Kidney (tissue), 13 donors: ENCODE measurements at regions not wholly inside any gene's neighbourhood (a gene's known extent, or its start where the extent isn't known, plus 50 kb on each side); places are given as distances from the start of the nearest gene placed in this dataset.

Experiments
- DNase-seq, 5 donors: peaks; one replicate each; pipeline ENCODE4 v3.0.0-alpha.2; 2013 to 2020
- FAIRE-seq: peaks from 2 replicates; lab custom pipeline; 2012; peaks lifted over from hg19 to GRCh38; lab: Jason Lieb, UNC
- H3K27ac ChIP-seq, 2 donors: one replicate each; pipeline ENCODE4 v1.7.0; 2013; ENCODE audit warnings: low read depth in 2 of 2, low read length in 2 of 2, inconsistent platforms in 1 of 2
- H3K27me3 ChIP-seq: one replicate; pipeline ENCODE4 v1.7.1; 2013; ENCODE audit warnings: low read length, inconsistent platforms; ENCODE audit not compliant: control insufficient read depth, insufficient read depth
- H3K36me3 ChIP-seq, 3 donors: one replicate each; pipeline versions ENCODE4 v1.7.0 to v1.7.1; 2013; ENCODE audit warnings: low read length in 3 of 3, control low read depth in 1 of 3, inconsistent platforms in 1 of 3; ENCODE audit not compliant: insufficient read depth in 3 of 3, control insufficient read depth in 2 of 3
- H3K4me1 ChIP-seq, 3 donors: one replicate each; pipeline versions ENCODE4 v1.7.0 to v1.7.1; 2013; ENCODE audit warnings: low read length in 3 of 3, inconsistent platforms in 1 of 3, low read depth in 1 of 3; ENCODE audit not compliant: control insufficient read depth in 2 of 3, insufficient read depth in 2 of 3
- H3K4me3 ChIP-seq, 3 donors: one replicate each; pipeline versions ENCODE4 v1.7.0 to v1.8.1; 2013; ENCODE audit warnings: low read length in 3 of 3, control low read depth in 1 of 3, inconsistent platforms in 1 of 3
- H3K9ac ChIP-seq, 3 donors: one replicate each; pipeline versions ENCODE4 v1.7.0 to v1.7.1; 2013; ENCODE audit warnings: low read length in 3 of 3, control low read depth in 1 of 3, inconsistent platforms in 1 of 3
- H3K9me3 ChIP-seq, 3 donors: one replicate each; pipeline versions ENCODE4 v1.7.0 to v1.7.1; 2013; ENCODE audit warnings: low read length in 3 of 3, control low read depth in 1 of 3, inconsistent platforms in 1 of 3; ENCODE audit not compliant: control insufficient read depth in 2 of 3, insufficient read depth in 1 of 3
- intact Hi-C: fragments of 100-400 bp; cut with DNase I; formaldehyde crosslinking; loops from one replicate; pipeline ENCODE4 v1.11.1; 2022
- TF ChIP-seq, protein P1 (sequence below): IDR thresholded peaks from 3 replicates; pipeline ENCODE4 v1.5.1; 2012; ENCODE audit warnings: mild to moderate bottlenecking, moderate library complexity, borderline replicate concordance; ENCODE audit not compliant: insufficient read depth; ENCODE audit errors: extremely low read depth
- donor health status: control.
- donor health status: control.
- donor health status: control.
- donor health status: control.
- donor health status: control.
- donor health status: DM: yes; HTN: yes; CAD: no.
- donor health status: Normal renal cell carcinoma (clear cell type).

GRCh38 chr13:91108315-91108714, 239.2 kb upstream of the MIR17HG start:
- H3K27ac ChIP-seq, result no peak overlapping the region
- H3K9me3 ChIP-seq, result no peaks in the 10 kb centered on the region
- intact Hi-C loops, result no loop called here
- H3K9ac ChIP-seq, result no peak overlapping the region
- DNase-seq (no peak), FAIRE-seq (no peak)
- H3K4me1 ChIP-seq, result peaks cover 0 to 15% (median 3%) of the 10 kb centered on the region in 3 donors
- no peak overlapping the region for H3K4me3 ChIP-seq
- TF ChIP-seq, protein P1, sequence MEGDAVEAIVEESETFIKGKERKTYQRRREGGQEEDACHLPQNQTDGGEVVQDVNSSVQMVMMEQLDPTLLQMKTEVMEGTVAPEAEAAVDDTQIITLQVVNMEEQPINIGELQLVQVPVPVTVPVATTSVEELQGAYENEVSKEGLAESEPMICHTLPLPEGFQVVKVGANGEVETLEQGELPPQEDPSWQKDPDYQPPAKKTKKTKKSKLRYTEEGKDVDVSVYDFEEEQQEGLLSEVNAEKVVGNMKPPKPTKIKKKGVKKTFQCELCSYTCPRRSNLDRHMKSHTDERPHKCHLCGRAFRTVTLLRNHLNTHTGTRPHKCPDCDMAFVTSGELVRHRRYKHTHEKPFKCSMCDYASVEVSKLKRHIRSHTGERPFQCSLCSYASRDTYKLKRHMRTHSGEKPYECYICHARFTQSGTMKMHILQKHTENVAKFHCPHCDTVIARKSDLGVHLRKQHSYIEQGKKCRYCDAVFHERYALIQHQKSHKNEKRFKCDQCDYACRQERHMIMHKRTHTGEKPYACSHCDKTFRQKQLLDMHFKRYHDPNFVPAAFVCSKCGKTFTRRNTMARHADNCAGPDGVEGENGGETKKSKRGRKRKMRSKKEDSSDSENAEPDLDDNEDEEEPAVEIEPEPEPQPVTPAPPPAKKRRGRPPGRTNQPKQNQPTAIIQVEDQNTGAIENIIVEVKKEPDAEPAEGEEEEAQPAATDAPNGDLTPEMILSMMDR, result no peak
- H3K27me3 ChIP-seq, result no peaks in the 10 kb centered on the region
- no peaks in the 10 kb centered on the region for H3K36me3 ChIP-seq

DNA sequence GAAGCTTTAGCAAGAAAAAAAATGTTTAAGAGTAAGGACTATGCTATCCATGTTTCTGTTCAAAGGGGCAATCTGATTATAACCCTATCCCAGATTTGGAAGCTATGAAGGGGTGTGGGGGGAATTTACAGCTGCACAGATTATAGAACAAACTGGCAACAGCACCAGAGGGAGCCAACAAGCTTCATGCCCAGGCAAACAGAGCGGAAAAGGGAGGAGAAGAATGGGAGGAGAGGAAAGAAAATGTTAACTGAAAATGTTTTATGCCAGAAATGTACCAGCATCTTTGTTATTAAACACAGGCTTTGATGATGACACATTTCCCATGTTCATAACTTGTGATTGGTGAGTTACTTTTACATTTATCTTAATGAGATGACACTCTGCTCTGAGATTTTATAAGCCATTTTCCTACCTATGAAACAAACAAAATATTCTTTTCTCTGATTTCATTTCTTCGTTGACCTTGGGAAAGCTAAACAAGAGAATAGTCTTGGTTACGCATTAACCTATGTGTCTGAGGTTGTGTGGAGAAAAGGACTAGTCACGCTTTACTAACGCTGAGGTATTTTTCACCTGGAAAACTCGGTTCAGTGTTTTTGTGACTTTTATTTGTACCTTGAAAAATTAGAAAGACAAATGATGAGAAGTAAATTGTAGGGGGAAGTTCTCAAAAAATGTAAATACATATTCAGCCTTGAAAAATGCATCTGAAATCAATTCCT, 235.8 kb upstream of the MIR17HG start:
- Histone ChIP-seq H3K36me3 (no peaks in the 10 kb centered on the region), H3K4me1 (peaks cover 4 to 24% (median 6%) of the 10 kb centered on the region in 3 donors), H3K27ac (peak overlapping the region; percentile 78 to 79), H3K9ac (peak overlapping the region in 1 of 3 donors; percentile 15), H3K4me3 (peak overlapping the region in 2 of 3 donors; percentile 11 to 42), H3K27me3 (no peaks in the 10 kb centered on the region), H3K9me3 (no peaks in the 10 kb centered on the region)
- TF ChIP-seq, protein P1, result peak; percentile 26
- FAIRE-seq, result peak; percentile 83
- DNase-seq, result peak in 3 of 5 donors; percentile 21 to 81 (median 77)
- intact Hi-C loops, result no loop called here

DNA sequence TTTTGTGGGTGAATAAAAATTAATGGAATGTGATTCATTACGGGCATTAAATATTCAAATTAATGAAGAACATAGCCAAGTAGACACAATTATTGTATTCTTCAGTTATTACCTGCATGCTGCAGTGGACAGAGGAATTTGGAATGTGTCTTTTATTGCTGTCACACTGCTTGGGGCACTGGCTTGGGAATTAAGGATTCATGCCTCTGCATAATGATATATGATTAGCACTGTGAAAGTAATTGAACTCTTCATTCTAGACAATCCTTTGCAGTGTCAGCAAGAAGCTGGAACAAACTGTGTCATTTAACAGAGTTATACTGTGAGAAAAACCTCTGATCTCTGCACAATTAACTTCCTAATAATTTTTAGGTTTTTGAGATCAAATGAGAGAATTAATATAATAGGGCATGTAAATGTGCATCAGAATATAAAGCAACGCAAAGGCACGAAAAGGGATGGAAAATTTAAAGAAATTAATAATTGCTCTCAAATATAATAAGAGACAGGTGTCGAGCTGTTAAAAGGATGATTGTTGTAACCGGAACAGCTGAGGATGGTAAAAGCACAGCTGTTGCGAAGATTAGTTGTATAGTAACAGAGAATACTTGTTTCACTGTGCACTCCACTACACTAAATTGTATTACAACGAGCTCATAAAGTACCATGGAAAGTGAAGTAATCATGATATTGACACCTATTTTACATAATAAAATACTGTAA, 235.1 kb upstream of the MIR17HG start:
- Histone ChIP-seq H3K9ac (peak overlapping the region in 1 of 3 donors; percentile 1), H3K9me3 (no peaks in the 10 kb centered on the region), H3K4me1 (peaks cover 4 to 31% (median 6%) of the 10 kb centered on the region in 3 donors), H3K27me3 (no peaks in the 10 kb centered on the region), H3K27ac (peak overlapping the region; percentile 30 to 78), H3K36me3 (no peaks in the 10 kb centered on the region), H3K4me3 (peak overlapping the region in 2 of 3 donors; percentile 11 to 42)
- DNase-seq (peak in 3 of 5 donors; percentile 51 to 81 (median 75)), FAIRE-seq (no peak)
- TF ChIP-seq, protein P1, result no peak
- intact Hi-C loops, result no loop called here
